ENCODE measurements at regions not wholly inside any gene's neighbourhood (a gene's known extent, or its start where the extent isn't known, plus 50 kb on each side); places are given as distances from the start of the nearest gene placed in this dataset.

- Histone ChIP-seq H3K36me3 (ENCODE audit: control insufficient read depth in 2 of 4, insufficient read depth in 4 of 4, low read length in 3 of 4) (no peaks in the 10 kb centered on the region), H3K18ac (ENCODE audit: extremely low read depth, low read length) (no peak overlapping the region), H3K4me2 (ENCODE audit: insufficient read depth in 1 of 2, low read depth in 2 of 2, low read length in 2 of 2) (no peak overlapping the region), H3K27ac (ENCODE audit: low read depth, low read length) (no peak overlapping the region), H2BK12ac (ENCODE audit: low read depth, low read length) (no peak overlapping the region), H3K23ac (ENCODE audit: insufficient read length) (no peak overlapping the region), H2AFZ (ENCODE audit: low read length) (no peak overlapping the region), H3K4me3 (ENCODE audit: extremely low read depth in 1 of 4, insufficient read depth in 2 of 4, low read depth in 3 of 4, low read length in 4 of 4) (no peak overlapping the region), H2BK120ac (replicated peaks; ENCODE audit: low read depth, low read length) (no peak overlapping the region), H3K9me3 (ENCODE audit: insufficient read depth in 2 of 2, low read depth in 1 of 2, low read length in 1 of 2) (peaks cover 4 to 6% of the 10 kb centered on the region in 2 experiments; a peak in 3 of 4 replicates), H2BK15ac (ENCODE audit: low read length) (no peak overlapping the region), H4K91ac (replicated peaks; ENCODE audit: insufficient read length, low read length) (no peak overlapping the region), H4K8ac (ENCODE audit: extremely low read depth, insufficient read depth, low read length) (no peak overlapping the region), H3K79me1 (ENCODE audit: low read depth, low read length) (no peaks in the 10 kb centered on the region), H3K56ac (replicated peaks; ENCODE audit: insufficient read length, low read depth, low read length) (no peak overlapping the region), H2BK5ac (ENCODE audit: low read depth, low read length) (no peak overlapping the region), H3K9ac (replicated peaks in 1 of 4; ENCODE audit: extremely low read depth in 1 of 4, low read depth in 3 of 4, low read length in 3 of 4) (no peak overlapping the region), H2AK5ac (ENCODE audit: low read depth, low read length) (no peak overlapping the region), H3K79me2 (ENCODE audit: control insufficient read depth in 1 of 2, insufficient read depth in 2 of 2, low read length in 2 of 2) (no peaks in the 10 kb centered on the region), H3K4me1 (replicated peaks in 1 of 4; ENCODE audit: control insufficient read depth in 3 of 4, insufficient read depth in 4 of 4, low read length in 3 of 4) (no peaks in the 10 kb centered on the region), H2BK20ac (ENCODE audit: low read length) (no peak overlapping the region), H3K27me3 (replicated peaks in 1 of 4; ENCODE audit: control insufficient read depth in 3 of 4, extremely low read depth in 1 of 4, insufficient read depth in 3 of 4, low read length in 3 of 4) (no peaks in the 10 kb centered on the region), H3K14ac (ENCODE audit: insufficient read length) (no peak overlapping the region), H4K20me1 (replicated peaks in 1 of 2; ENCODE audit: control insufficient read depth in 1 of 2, insufficient read depth in 2 of 2, low read length in 2 of 2) (no peaks in the 10 kb centered on the region), H3K4ac (replicated peaks; ENCODE audit: insufficient read length, low read depth, low read length) (no peak overlapping the region), H4K5ac (ENCODE audit: insufficient read length, low read depth, low read length) (no peak overlapping the region), H3K23me2 (ENCODE audit: low read depth, low read length) (no peaks in the 10 kb centered on the region)
- ChIA-PET CTCF (ENCODE audit: partially characterized antibody) (no interaction called here), POLR2A (ENCODE audit: partially characterized antibody) (no interaction called here)
- DNase-seq (ENCODE audit: low read depth in 1 of 2, low spot score in 2 of 2) (no peak), FAIRE-seq (no peak)
- 90% methylated on average over 11 of the region's 11 CpGs; no CpG with 5 or more reads in 1 of the 2 experiments for WGBS, 2 experiments (ENCODE audit: extremely low coverage in 1 of 2, insufficient coverage in 1 of 2, insufficient read length in 1 of 2, insufficient replicate concordance in 2 of 2, low coverage in 1 of 2, low lambda C conversion rate in 2 of 2, missing lambda C conversion rate in 1 of 2)
- no peak for TF ChIP-seq EP300 (IDR thresholded peaks at IDR 0.05; ENCODE audit: borderline replicate concordance in 1 of 2, low read depth in 2 of 2, low read length in 2 of 2)
- TF ChIP-seq KDM1A (IDR thresholded peaks at IDR 0.05; ENCODE audit: borderline replicate concordance, low read length) = no peak
- TF ChIP-seq POU5F1 (IDR thresholded peaks at IDR 0.05; ENCODE audit: low read depth, low read length) = no peak
- no peak for TF ChIP-seq JUN (IDR thresholded peaks at IDR 0.05; ENCODE audit: low read depth, low read length)
- TF ChIP-seq BACH1 (IDR thresholded peaks at IDR 0.05; ENCODE audit: low read length) = no peak
- no peak for TF ChIP-seq GABPA (IDR thresholded peaks at IDR 0.05; ENCODE audit: borderline replicate concordance, insufficient read depth, low read length)
Observed at GRCh38 chr7:98495200-98495955, 94.5 kb upstream of the BAIAP2L1 start.
